ENCODE measurements at regions not wholly inside any gene's neighbourhood (a gene's known extent, or its start where the extent isn't known, plus 50 kb on each side); places are given as distances from the start of the nearest gene placed in this dataset.
"Not testable (repeated sequence)": the region's sequence is repeated elsewhere in the genome, so short reads cannot be mapped to it uniquely, and the experiment has no call there.

DNA sequence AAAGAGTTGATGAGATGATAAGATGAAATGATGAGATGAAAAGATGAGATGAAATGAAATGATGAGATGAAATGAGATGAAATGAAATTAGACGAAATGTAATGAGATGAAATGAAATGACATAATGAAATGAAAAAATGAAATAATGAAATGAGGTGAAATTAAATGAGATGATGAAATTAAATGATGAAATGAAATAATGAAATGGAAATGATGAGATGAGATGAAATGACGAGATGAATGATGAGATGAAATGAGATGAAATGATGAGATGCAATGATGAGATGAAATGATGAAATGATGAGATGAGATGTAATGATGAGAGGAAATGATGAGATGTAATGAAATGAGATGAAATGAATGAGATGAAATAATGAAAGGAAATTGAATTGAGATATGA, 339.3 kb upstream of the PLGLB1 start:
- DNase-seq: not testable (repeated sequence)

DNA sequence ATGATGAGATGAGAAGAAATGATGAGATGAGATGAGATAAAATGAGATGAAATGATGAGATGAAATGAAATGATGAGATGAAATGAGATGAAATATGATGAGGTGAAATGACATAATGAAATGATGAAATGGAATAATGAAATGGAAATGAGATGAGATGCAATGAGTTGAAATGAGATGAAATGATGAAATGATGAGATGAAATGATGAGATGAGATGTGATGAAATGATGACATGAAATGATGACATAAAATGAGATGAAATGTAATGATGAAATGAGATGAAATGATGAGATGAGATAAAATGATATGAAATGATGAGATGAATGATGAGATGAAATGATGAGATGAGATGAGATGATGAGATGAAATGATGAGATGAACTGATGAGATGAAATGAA, 340.2 kb upstream of the PLGLB1 start:
- DNase-seq: not testable (repeated sequence)

DNA sequence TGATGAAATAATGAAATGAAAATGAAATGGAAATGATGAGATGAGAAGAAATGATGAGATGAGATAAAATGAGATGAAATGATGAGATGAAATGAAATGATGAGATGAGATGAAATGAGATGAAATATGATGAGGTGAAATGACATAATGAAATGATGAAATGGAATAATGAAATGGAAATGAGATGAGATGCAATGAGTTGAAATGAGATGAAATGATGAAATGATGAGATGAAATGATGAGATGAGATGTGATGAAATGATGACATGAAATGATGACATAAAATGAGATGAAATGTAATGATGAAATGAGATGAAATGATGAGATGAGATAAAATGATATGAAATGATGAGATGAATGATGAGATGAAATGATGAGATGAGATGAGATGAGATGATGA, 342.7 kb upstream of the PLGLB1 start:
- not testable (repeated sequence) for DNase-seq

DNA sequence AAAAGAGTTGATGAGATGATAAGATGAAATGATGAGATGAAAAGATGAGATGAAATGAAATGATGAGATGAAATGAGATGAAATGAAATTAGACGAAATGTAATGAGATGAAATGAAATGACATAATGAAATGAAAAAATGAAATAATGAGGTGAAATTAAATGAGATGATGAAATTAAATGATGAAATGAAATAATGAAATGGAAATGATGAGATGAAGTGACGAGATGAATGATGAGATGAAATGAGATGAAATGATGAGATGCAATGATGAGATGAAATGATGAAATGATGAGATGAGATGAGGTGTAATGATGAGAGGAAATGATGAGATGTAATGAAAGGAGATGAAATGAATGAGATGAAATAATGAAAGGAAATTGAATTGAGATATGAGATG, 343.4 kb upstream of the PLGLB1 start:
- not testable (repeated sequence) for DNase-seq

DNA sequence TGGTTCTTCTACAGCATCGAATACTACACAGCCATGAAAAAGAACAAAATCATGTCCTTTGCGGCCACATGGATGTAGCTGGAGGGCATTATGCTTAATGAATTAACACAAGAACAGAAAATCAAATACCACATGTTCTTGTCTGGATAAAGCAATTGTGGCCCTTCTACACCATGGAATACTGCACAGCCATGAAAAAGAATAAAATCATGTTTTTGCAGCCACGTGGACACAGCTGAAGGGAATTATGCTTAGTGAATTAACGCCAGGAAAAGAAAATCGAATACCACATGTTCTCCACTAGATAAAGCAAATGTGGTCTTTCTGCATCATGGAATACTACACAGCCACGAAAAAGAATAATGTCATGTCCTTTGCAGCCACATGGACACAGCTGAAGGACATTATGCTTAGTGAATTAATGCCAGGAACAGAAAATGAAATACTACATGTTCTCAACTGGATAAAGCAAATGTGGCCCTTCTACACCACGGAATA, 361.8 kb upstream of the PLGLB2 start:
- DNase-seq: not testable (repeated sequence)

DNA sequence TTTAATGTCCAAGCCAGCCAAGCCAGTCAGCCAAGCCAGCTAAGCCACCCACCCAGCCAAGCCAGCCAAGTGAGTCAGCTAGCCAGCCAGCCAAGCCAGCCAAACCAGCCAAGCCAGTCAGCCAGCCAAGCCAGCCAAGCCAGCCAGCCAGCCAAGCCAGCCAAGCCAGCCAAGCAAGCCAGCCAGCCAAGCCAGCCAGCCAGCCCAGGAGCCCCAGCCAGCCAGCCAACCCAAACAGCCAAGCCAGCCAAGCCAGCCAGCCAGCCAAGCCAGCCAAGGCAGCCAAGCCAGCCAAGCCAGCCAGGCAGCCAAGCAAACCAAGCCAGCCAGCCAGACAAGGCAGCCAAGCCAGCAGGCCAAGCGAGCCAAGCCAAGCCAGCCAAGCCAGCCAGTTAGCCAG, 352.1 kb upstream of the PLGLB2 start:
- not testable (repeated sequence) for DNase-seq

DNA sequence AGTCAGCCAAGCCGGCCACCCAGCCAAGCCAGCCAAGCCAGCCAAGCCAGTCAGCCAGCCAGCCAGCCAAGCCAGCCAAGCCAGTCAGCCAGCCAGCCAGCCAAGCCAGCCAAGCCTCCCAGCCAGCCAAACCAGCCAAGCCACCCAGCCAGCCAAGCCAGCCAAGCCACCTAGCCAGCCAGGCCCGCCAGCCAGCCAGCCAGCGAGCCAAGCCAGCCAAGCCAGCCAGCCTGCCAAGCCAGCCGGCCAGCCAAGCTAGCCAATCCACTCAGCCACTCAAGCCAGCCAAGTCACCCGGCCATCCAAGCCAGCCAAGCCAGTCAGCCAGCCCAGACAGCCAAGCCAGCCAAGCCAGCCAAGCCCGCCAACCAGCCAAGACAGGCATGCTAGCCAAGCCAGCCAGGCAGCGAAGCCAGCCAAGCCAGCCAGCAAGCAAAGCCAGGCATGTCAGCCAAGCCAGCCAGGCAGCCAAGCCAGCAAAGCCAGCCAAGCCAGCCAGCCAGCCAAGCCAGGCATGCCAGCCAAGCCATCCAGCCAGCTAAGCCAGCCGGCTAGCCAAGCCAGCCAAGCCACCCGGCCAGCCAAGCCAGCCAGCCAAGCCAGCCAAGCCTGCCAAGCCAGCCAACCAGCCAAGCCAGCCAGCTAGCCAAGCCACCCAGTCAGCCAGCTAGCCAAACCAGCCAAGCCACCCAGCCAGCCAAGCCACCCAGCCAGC, 351.2 kb upstream of the PLGLB2 start:
- DNase-seq: not testable (repeated sequence)

DNA sequence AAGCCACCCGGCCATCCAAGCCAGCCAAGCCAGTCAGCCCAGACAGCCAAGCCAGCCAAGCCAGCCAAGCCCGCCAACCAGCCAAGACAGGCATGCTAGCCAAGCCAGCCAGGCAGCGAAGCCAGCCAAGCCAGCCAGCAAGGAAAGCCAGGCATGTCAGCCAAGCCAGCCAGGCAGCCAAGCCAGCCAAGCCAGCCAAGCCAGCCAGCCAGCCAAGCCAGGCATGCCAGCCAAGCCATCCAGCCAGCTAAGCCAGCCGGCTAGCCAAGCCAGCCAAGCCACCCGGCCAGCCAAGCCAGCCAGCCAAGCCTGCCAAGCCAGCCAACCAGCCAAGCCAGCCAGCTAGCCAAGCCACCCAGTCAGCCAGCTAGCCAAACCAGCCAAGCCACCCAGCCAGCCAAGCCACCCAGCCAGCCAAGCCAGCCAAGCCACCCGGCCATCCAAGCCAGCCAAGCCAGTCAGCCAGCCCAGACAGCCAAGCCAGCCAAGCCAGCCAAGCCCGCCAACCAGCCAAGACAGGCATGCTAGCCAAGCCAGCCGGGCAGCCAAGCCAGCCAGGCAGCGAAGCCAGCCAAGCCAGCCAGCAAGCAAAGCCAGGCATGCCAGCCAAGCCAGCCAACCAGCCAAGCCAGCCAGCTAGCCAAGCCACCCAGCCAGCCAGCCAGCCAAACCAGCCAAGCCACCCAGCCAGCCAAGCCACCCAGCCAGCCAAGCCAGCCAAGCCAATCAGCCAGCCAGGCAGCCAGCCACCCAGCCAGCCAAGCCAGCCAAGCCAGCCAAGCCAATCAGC, 350.4 kb upstream of the PLGLB2 start:
- DNase-seq: not testable (repeated sequence)

DNA sequence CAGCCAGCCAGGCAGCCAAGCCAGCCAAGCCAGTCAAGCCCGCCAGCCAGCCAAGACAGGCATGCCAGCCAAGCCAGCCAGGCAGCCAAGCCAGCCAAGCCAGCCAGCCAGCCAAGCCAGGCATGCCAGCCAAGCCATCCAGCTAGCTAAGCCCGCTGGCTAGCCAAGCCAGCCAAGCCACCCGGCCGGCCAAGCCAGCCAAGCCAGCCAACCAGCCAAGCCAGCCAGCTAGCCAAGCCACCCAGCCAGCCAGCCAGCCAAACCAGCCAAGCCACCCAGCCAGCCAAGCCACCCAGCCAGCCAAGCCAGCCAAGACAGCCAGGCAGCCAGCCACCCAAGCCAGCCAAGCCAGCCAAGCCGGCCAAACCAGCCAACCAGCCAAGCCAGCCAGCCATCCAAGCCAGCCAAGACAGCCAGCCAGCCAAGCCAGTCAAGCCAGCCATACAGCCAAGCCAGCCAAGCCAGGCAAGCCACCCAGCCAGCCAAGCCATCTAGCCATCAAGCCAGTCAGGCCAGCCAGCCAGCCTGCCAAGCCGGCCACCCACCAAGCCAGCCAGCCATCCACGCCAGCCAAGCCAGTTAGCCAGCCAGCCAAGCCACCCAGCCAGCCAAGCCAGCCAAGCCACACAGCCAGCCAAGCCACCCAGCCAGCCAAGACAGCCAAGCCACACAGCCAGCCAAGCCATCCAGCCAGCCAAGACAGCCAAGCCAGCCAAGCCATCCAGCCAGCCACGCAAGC, 349.2 kb upstream of the PLGLB2 start:
- DNase-seq: not testable (repeated sequence)

DNA sequence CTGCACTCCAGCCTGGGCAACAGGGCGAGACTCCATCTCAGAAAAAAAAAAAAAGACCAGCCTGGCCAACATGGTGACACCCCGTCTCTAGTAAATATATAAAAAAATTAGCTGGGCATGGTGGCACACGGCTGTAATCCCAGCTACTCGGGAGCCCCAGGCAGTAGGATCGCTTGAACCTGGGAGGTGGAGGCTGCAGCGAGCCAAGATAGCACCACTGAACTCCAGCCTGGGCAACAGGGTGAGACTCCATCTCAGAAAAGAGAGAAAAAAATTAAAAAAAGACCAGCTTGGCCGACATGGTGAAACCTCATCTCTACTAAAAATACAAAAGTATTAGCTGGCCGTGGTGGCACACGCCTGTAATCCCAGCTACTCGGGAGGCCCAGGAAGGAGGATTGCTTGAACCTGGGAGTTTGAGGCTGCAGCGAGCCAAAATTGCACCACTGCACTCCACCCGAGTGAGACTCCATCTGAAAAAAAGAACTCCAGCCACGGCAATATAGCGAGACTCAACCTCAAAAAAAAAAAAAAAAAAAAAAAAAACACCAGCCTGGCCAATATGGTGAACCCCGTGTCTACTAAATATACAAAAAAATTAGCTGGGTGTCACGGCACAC, 346.1 kb upstream of the PLGLB2 start:
- no peak for DNase-seq

DNA sequence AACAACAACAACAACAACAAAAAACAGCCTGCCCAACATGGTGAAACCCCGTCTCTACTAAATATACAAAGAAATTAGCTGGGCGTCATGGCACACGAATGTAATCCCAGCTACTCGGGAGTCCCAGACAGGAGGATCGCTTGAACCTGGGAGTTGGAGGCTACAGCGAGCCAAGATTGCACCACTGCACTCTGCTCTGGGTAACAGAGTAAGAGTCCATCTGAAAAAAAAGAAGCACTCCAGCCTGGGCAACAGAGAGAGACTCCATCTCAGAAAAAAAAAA, 344.1 kb upstream of the PLGLB2 start:
- no peak for DNase-seq

DNA sequence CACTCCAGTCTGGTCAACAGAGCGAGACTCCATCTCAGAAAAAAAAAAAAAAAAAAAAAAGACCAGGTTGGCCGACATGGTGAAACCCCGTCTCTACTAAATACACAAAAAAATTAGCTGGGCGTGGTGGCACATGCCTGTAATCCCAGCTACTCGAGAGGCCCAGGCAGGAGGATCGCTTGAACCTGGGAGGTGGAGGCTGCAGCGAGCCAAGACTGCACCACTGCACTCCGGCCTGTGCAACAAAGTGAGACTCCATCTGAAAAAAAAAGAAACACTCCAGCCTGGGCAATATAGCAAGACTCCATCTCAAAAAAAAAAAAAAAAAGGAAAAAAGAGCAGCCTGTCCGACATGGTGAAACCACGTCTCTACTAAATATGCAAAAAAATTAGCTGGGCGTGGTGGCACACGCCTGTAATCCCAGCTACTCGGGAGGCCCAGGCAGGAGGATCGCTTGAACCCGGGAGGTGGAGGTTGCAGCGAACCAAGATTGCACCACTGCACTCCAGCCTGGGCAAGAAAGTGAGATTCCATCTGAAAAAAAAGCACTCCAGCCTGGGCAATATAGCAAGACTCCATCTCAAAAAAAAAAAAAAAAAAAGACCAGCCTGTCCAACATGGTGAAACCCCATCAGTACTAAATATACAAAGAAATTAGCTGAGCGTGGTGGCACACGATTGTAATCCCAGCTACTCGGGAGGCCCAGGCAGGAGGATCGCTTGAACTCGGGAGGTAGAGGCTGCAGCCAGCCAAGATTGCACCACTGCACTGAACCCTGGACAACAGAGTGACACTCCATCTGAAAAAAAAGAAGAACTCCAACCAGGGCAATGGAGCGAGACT, 343.3 kb upstream of the PLGLB2 start:
- DNase-seq: not testable (repeated sequence)

DNA sequence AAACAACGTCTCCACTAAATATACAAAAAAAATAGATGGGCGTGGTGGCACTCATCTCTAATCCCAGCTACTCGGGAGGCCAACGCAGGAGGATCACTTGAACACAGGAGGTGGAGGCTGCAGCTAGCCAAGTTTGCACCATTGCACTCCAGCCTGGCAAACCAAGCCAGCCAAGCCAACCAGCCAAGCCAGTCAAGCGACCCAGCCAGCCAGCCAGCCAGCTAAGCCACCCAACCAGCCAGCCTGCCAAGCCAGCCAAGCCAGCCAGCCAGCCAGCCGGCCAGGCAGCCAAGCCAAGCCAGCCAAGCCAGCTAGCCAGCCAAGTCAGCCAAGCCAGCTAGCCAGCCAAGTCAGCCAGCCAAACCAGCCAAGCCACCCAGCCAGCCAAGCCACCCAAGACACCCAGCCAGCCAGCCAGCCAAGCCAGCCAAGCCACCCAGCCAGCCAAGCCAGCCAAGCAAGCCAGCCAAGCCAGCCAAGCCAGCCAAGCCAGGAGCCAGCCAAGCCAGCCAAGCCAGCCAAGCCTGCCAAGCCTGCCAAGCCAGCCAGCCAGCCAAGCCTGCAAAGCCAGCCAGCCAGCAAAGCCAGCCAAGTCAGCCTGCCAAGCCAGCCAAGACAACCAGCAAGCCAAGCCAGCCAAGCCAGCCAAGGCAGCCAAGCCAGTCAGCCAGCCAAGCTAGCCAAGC, 342.2 kb upstream of the PLGLB2 start:
- not testable (repeated sequence) for DNase-seq

DNA sequence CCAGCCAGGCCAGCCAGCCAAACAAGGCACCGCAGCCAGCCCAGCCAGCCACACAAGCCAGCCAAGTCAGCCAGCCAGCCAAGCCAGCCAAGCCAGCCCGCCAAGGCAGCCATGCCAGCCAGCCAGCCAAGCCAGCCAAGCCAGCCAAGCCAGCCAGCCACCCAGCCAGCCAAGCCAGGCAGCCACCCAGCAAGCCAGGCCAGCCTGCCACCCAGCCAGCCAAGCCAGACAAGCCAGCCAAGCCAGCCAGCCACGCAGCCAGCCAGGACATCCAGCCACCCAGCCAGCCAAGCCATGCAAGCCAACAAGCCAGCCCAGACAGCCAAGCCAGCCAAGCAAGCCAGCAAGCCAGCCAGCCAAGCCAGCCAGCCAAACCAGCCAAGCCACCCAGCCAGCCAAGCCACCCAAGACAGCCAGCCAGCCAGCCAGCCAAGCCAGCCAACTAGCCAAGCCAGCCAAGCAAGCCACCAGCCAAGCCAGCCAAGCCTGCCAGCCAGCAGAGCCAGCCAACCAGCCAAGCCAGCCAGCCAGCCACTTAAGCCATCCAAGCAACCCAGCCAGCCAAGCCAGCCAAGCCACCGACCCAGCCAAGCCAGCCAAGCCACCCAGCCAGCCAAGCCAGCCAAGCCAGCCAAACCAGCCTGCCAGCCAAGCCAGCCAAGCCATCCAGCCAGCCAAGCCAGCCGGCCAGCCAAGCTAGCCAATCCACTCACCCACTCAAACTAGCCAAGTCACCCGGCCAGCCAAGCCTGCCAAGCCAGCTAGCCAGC, 341.3 kb upstream of the PLGLB2 start:
- DNase-seq: not testable (repeated sequence)

DNA sequence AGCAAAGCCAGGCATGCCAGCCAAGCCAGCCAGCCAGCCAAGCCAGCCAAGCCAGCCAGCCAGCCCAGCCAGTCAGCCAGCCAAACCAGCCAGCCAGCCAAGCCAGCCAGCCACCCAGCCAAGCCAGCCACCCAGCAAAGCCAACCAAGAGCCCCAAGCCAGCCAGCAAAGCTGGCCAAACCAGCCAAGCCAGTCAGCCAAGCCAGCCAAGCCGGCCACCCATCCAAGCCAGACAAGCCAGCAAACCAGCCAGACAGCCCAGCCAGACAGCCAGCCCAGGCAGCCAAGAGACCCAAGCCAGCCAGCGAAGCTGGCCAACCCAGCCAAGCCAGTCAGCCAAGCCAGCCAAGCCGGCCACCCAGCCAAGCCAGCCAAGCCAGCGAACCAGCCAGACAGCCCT, 338.3 kb upstream of the PLGLB2 start:
- DNase-seq: not testable (repeated sequence)

DNA sequence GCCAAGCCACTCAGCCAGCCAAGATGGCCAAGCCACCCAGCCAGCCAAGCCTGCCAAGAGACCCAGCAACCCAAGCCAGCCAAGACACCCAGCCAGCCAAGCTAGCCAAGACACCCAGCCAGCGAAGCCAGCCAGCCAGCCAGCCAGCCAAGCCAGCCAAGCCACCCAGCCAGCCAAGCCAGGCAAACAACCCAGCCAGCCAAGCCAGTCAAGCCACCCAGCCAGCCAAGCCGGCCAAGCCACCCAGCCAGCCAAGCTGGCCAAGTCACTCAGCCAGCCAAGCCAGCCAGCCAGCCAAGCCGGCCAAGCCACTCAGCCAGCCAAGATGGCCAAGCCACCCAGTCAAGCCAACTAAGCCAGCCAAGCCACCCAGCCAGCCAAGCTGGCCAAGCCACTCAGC, 337.5 kb upstream of the PLGLB2 start:
- DNase-seq: not testable (repeated sequence)

DNA sequence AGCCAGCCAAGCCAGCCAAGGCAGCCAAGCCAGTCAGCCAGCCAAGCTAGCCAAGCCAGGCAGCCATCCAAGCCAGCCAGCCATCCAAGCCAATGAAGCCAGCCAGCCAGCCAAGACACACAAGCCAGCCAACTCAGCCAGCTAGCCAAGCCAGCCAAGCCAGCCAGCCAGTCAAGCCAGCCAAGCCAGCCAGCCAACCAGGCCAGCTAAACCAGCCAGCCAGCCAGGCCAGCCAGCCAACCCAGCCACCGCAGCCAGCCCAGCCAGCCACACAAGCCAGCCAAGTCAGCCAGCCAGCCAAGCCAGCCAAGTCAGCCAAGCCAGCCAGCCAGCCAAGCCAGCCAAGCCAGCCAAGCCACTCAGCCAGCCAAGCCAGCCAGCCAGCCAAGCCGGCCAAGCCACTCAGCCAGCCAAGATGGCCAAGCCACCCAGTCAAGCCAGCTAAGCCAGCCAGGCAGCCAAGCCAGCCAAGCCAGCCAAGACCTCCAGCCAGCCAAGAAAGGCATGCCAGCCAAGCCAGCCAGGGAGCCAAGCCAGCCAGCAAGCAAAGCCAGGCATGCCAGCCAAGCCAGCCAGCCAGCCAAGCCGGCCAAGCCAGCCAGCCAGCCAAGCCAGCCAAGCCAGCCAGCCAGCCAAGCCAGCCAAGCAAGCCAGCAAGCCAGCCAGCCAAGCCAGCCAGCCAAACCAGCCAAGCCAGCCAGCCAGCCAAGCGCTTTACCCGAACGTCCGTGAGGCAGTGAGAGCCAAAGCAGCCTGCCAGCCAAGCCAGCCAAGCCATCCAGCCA, 335.7 kb upstream of the PLGLB2 start:
- not testable (repeated sequence) for DNase-seq

DNA sequence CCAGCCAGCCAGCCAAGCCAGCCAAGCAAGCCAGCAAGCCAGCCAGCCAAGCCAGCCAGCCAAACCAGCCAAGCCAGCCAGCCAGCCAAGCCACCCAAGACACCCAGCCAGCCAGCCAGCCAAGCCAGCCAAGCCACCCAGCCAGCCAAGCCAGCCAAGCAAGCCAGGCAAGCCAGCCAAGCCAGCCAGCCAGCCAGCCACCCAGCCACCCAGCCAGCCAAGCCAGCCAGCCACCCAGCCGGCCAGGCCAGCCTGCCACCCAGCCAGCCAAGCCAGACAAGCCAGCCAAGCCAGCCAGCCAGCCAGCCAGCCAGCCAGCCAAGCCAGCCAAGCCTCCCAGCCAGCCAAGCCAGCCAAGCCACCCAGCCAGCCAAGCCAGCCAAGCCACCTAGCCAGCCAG, 333.6 kb upstream of the PLGLB2 start:
- DNase-seq: not testable (repeated sequence)

DNA sequence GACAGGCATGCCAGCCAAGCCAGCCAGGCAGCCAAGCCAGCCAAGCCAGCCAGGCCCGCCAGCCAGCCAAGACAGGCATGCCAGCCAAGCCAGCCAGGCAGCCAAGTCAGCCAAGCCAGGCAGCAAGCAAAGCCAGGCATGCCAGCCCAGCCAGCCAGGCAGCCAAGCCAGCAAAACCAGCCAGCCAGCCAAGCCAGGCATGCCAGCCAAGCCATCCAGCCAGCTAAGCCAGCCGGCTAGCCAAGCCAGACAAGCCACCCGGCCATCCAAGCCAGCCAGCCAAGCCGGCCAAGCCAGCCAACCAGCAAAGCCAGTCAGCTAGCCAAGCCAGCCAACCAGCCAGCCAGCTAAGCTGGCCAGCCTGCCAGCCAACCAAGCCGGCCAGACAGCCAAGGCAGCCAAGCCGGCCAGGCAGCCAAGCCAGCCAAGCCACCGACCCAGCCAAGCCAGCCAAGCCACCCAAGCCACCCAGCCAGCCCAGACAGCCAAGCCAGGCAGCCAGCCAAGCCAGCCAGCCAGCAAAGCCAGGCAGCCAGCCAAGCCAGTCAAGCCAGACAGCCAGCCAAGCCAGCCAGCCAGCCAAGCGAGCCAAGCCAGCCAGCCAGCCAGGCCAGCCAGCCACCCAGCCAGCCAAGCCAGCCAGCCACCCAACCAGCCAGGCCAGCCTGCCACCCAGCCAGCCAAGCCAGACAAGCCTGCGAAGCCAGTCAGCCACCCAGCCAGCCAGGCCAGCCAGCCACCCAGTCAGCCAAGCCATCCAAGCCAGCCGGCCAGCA, 332.9 kb upstream of the PLGLB2 start:
- not testable (repeated sequence) for DNase-seq
